ENCODE measurements at regions not wholly inside any gene's neighbourhood (a gene's known extent, or its start where the extent isn't known, plus 50 kb on each side); places are given as distances from the start of the nearest gene placed in this dataset.

GRCh38 chr5:13601112-13601511 lies 343.4 kb downstream of the DNAH5 start:
- no peak for TF ChIP-seq CTCF (IDR thresholded peaks at IDR 0.05)
- no peak overlapping the region for H3K4me3 ChIP-seq

GRCh38 chr5:13595978-13596377 lies 348.5 kb downstream of the DNAH5 start:
- H3K9me3 ChIP-seq = no peaks in the 10 kb centered on the region
- H3K27me3 ChIP-seq (replicated peaks; ENCODE audit: insufficient read depth) = no peaks in the 10 kb centered on the region
- no peak overlapping the region for H3K27ac ChIP-seq
- no peaks in the 10 kb centered on the region for H3K36me3 ChIP-seq
- no peaks in the 10 kb centered on the region for H3K4me1 ChIP-seq (ENCODE audit: control insufficient read depth in 1 of 2, low read depth in 2 of 2)
- ATAC-seq (ENCODE audit: insufficient number of reproducible peaks, low FRiP score, low read depth) (no peak), DNase-seq (ENCODE audit: low spot score) (no peak)
- no peak overlapping the region for H3K4me3 ChIP-seq
- TF ChIP-seq CTCF (IDR thresholded peaks at IDR 0.05) = no peak

More at GRCh38 chr5:13601112-13601511, 343.4 kb downstream of the DNAH5 start:
- DNase-seq (ENCODE audit: low spot score) (no peak), ATAC-seq (ENCODE audit: insufficient number of reproducible peaks, low FRiP score, low read depth) (no peak)
- Histone ChIP-seq H3K27ac (no peak overlapping the region), H3K27me3 (replicated peaks; ENCODE audit: insufficient read depth) (no peaks in the 10 kb centered on the region), H3K9me3 (no peaks in the 10 kb centered on the region), H3K36me3 (no peaks in the 10 kb centered on the region), H3K4me1 (ENCODE audit: control insufficient read depth in 1 of 2, low read depth in 2 of 2) (no peaks in the 10 kb centered on the region)

GRCh38 chr5:13591621-13592020 lies 352.9 kb downstream of the DNAH5 start:
- no peak for TF ChIP-seq CTCF (IDR thresholded peaks at IDR 0.05)
- DNase-seq (ENCODE audit: low spot score) (no peak), ATAC-seq (ENCODE audit: insufficient number of reproducible peaks, low FRiP score, low read depth) (no peak)
- Histone ChIP-seq H3K4me1 (ENCODE audit: control insufficient read depth in 1 of 2, low read depth in 2 of 2) (no peaks in the 10 kb centered on the region), H3K9me3 (no peaks in the 10 kb centered on the region), H3K27me3 (replicated peaks; ENCODE audit: insufficient read depth) (no peaks in the 10 kb centered on the region), H3K36me3 (no peaks in the 10 kb centered on the region), H3K4me3 (no peak overlapping the region), H3K27ac (no peak overlapping the region)

- ATAC-seq (ENCODE audit: insufficient number of reproducible peaks, low FRiP score, low read depth) = no peak
These were observed 359.2 kb downstream of the DNAH5 start for GRCh38 chr5:13585324-13585723.

GRCh38 chr5:13581914-13582313 lies 362.6 kb downstream of the DNAH5 start:
- no peaks in the 10 kb centered on the region for H3K36me3 ChIP-seq
- H3K27me3 ChIP-seq (replicated peaks; ENCODE audit: insufficient read depth) = no peaks in the 10 kb centered on the region
- H3K27ac ChIP-seq = no peak overlapping the region
- no peak overlapping the region for H3K4me3 ChIP-seq
- no peak for ATAC-seq (ENCODE audit: insufficient number of reproducible peaks, low FRiP score, low read depth)
- no peak for DNase-seq (ENCODE audit: low spot score)
- H3K4me1 ChIP-seq (ENCODE audit: control insufficient read depth in 1 of 2, low read depth in 2 of 2) = no peaks in the 10 kb centered on the region
- H3K9me3 ChIP-seq = no peaks in the 10 kb centered on the region
- no peak for TF ChIP-seq CTCF (IDR thresholded peaks at IDR 0.05)

More at GRCh38 chr5:13585324-13585723, 359.2 kb downstream of the DNAH5 start:
- Histone ChIP-seq H3K9me3 (no peaks in the 10 kb centered on the region), H3K4me3 (no peak overlapping the region), H3K4me1 (ENCODE audit: control insufficient read depth in 1 of 2, low read depth in 2 of 2) (no peaks in the 10 kb centered on the region), H3K27me3 (replicated peaks; ENCODE audit: insufficient read depth) (no peaks in the 10 kb centered on the region), H3K36me3 (no peaks in the 10 kb centered on the region), H3K27ac (no peak overlapping the region)
- no peak for DNase-seq (ENCODE audit: low spot score)
- TF ChIP-seq CTCF (IDR thresholded peaks at IDR 0.05) = no peak

Measured in thoracic aorta (tissue), 2 donors.